NCI-H2196 treated with DMSO at 0.1 percent for 48 hours (cell line): ENCODE measurements at regions not wholly inside any gene's neighbourhood (a gene's known extent, or its start where the extent isn't known, plus 50 kb on each side); places are given as distances from the start of the nearest gene placed in this dataset.

Source experiments
- DNase-seq: peaks from one replicate; lab custom pipeline; 2025; ENCODE audit not compliant: unreplicated experiment; lab: John Stamatoyannopoulos, UW

DNA sequence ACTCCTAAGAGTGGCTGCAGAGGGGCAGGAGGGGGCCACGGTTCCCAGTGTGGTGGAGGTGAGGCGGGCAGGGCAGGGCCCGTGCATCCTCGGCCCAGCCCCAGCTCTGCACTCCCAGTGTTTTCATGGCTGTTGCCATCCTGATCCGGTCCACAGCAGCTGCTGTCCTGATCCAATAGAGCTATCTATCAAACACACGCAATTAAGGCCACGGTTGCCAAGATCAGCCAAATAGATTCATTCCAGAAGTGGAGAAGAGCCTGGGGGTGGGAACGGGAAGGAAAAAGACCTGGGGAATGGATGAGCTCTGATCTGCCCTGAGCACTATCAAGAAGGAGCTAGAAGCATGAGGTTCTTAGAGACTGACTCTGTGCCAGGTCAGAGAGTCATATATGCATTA lies 160.9 kb upstream of the SYT13 start:
- DNase-seq, result no peak

DNA sequence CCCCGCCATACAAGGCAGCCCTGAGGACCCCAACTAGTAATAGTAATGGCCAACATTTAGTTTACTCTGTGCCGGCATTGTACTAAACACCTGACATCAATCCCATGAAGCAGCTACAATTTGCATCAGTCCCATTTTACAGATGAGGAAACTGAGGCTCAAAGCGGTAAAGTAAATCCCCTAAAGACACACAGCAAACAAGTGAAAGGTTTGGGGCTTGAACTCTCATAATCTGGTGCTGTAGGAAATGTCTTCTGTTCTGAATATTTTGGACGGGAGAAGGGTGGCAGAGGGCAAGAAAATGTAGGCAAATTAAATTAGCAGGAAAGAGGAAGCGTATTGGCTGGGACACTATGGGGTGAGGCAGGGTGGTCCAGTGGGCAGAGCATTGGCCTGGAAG lies 160.3 kb upstream of the SYT13 start:
- no peak for DNase-seq

DNA sequence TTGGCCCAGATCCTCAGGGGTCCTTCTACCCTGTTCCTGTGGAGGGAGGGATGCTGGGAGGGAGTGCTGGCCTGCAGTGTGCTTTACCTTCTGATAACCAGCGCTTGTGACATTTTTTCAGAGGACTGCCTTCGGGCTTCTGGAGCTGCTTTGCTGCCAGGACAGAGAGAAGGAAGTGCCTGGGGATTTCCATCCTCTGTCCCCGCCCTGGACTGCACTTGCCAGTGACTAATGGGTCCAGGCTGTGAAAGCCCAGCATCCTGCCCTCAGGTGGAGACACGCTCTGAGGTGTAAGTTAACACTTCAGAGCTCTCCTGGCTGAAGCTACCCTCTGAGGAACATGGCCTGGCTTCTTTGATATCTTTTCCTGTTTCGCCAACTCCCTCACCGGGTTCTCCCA lies 158.7 kb upstream of the SYT13 start:
- DNase-seq, result no peak

DNA sequence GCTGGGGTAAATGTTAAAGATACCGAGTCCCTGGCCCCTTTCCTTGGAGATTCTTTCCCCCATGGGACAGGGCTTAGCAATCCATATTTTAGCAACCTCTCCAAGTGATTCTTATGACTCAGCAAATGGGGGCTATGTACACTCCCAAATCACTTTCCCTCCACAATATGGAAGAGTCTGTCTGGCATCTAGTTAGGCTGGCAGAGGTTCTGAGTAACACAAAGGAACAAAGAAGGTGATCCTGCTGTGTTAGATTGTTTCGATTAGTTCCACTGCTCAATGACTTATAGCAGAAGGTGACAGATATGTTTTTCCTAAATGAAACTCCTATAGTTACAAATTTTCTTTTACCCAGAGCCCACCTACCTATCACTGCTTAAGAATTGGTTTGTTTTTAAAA lies 154.0 kb upstream of the SYT13 start:
- DNase-seq, result no peak

DNA sequence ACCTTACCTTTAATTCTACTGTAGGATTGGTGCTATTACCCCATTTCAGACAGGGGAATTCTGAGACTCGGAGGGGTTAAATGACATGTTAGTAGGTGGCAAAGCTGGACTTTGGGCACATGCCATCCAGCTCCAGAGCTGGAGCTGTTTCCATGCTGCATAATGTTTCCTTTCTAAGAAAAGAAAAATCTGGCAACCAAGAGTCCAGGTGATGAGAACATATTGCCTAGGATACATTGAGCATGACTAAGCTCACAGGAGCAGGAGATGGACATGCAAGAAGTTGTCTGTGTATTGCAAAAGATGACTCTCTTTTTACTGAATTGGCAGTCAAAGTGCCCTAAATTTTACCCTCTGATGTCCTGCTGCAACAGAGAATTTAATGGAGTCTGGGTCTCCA lies 150.8 kb upstream of the SYT13 start:
- DNase-seq, result no peak

DNA sequence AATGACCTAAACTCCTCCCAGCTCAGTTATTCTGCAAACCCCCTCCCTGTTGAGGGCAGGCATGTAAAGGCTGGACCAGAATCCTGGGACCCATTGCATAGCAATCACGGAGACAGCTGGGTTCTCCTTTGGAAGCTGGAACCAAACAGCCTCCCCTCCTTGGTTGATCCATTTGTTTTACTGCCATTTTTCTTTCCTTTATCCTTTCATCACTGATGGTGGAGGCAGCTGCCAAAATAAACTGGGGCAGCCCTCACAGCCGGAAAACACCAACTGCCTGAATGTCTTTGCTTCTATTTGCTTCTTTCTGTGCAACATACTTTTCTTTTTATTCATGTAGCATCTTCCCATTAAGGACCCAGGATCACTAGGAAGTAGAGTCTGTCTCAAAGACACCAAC lies 150.0 kb upstream of the SYT13 start:
- DNase-seq, result no peak

DNA sequence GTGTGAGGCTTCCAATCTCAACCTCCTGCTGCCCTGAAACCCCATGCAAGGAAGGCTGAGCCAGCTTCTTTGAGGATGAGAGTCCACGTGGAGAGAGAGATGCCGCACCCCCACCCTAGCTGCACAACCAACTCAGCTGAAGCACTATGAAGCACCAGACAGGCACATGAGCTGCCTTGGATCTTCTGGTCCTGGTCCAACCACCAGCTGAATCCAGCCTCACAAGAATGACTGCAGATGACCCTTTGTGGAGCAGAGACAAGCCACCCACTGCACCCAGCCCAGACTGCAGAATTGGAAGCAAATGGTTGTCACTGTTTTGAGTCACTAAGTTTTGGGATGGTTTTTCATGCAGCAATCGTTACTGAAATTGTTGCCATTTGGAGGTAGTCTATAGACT lies 149.6 kb upstream of the SYT13 start:
- no peak for DNase-seq

DNA sequence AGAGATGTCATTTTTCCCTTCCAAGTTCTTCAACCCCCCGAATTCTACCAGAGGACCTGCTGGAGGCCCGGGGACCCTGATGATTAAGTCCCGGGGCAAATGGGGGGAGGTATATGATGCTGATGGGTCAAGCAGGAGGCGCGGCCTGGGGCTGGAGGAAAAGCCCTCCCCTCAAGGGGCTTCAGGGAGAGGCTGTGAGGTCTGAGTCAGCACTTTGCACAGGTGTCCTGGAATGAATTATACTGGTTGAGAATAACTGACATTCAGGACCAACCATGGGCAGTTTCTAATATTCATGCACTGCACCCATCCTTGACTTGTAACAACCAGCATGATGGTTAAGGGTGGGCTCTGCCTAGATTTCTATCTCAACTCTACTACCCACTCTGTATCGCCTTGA lies 146.8 kb upstream of the SYT13 start:
- DNase-seq, result no peak

DNA sequence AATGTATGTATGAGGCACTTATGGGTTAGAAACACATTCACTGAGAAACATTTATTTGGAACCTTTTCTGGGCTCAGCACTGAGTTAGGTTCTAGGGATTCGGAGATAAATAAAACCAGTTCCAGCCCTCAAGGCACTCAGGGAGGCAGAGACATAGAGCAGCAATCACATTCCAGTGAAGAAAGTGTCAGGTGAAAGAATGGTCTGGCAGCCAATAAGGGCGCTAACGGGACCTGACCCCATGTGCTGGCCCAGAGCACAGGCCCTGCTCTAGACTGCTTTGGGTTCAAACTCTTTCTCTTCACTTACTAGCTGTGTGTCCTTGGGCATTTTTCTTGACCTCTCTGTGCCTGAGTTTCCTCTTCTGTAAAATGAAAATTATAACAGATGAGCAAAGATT lies 146.0 kb upstream of the SYT13 start:
- no peak for DNase-seq

DNA sequence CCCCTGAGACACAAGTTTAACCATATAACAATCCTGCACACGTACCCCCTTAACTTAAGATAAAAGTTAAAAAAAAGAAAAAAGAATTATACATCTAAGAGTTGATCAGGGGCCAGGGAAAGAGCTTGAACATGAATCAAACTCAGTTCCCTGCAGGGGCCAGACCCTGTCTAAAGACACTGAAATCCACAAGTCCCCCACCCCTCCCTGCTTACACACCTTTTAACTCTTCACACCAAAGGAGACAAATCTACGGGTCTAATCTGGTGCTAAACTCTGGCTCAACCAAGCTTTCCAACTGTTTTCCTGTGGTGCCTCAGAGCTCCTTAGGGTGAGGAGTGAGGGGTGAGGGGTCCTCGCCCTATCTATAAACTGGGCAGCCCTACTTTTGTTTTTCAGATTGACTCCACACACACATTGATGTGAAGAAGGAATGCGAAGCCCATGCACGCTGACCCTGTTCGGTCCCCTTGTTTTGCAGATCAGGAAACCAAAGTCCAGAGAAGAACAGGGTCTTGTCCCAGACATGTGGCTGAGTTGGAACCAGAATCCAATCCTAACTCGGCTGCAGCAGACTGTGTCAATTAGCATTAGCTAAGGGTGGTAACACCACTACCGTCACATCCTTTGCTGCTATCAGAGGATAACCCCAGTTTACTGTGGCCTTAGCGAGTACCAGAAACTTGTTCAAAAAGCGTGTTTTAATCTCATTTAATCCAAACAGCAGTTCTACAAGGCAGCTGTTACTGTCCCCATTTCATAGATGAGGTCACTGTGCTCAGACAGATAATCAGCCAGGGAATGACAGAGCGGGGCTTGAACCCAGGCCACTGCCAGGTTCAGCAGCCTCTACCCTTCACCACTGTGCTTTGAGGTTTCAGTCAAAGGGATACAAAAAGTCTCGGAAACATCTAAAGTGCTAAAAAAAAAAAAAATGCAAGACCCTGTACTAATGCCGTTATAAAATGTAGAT lies 145.2 kb upstream of the SYT13 start:
- DNase-seq, result no peak

DNA sequence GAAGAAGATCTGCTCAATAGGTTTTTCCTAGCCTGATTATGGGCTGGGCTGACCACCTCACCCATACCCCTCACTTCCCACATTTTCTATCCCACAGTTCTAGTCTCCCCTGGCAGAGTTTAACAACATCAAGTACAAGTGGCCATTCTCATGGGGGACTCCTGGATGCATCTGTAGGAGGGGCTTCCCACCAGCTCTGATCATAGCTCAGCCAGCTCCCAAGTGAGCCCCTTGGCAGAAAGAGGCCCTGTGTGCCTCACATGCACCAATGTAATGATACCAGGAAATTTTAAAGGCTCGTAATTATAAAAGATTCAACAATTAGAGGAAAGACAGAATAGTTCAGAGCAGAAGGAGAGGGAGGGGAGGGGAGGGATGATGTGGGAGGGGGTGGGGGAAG lies 144.2 kb upstream of the SYT13 start:
- DNase-seq, result no peak

DNA sequence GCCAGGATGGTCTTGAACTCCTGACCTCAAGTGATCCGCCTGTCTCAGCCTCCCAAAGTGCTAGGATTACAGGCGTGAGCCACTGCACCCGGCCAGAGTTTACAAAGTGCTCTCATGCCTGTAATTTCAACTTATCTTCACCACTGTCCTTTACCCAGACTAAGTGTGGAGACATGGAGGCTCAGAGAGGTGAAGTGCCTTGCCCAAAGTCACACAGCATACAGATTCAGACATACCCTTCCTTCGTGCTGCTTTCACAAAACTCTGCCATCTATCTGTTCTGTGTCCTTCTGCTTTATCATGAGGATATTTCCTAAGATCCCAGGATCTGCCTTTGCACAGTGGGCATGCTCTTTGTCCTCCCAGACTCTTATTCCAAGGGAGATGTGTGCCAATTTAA lies 143.6 kb upstream of the SYT13 start:
- no peak for DNase-seq

DNA sequence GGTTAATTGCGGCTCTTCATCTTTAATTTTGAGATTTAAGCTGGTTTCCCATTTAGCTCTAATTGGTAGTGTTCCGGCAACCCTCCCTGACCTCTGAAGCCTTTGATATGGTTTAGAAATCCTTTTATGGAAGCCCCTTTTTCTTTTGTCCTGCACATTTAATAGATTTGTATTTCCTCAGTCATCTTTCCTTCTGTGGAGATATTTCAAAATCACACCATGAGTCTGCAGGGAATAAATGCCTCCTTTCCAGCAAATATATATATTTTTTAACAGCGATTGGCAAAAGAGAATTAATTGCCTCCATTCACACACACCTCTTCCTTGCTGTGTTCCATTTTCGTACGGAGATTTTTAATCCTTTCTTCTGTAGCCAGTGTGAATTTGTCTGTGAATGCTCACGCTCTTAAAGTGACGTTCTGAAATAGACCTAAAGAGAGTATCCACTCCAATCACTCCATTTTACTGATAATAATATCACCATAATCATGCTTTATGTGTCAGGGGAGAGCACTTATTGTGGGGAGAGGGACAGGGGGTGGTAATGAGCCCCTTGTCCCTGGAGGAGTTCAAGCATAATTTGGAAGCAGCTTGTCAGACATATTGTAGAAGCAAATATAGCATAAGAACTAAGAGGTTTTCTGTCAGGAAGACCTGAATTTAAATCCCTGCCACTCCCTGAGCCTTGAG lies 142.5 kb upstream of the SYT13 start:
- no peak for DNase-seq

DNA sequence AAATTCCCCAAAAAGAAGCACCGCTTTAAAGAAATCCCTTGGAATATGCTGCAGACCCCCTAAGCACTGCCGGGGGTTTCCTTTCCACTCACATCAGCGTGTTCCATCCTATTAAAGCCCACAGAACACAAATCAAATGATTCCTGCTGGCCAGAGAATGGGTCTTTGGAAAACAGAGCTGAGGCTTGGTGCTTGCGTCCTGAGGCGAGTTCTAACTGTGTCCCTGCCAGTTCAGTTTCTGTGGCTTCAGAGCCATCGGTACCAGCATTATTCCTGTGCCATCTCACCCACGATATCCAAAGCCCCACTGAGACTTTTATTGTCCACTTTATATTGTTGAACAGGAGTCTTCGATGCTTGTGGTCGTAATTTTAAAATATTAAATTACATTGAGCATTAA lies 142.0 kb upstream of the SYT13 start:
- DNase-seq, result no peak

DNA sequence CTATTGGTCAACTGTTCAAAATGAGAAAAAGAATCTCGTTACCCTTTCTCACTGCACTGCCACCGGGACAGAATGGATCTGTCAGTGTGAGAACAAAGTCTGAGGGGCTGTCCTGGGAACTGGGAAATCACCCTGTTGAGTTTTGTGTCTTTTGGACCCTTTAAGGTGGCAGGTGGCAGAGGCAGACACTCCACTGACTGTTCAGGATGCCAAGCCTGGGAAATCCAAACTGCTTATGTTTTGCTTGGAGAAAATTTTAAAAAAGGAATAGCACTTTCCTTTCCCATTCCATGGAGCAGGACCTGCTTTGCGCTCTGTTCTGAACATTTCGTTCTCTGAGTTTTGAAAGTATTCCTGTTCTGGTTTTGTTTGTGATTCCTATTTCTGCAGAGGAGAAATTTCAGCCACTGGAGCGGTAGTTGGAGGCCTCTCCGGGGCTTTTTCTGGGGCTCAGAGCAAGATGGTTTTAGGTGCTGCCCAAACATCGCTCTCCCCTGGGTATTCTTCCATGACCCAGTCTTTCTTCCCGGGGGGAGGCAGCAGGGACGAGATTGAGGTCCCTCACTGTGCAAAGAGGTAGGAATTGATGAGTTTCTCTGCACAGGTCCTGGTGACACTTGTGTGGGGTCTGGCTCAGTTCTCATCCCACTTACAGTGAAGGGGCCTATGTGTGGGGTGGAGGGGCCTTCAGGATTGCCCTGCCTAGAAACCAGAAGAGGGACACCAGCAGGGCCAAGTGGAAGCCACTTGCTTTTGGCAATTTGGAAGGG lies 138.5 kb upstream of the SYT13 start:
- no peak for DNase-seq

DNA sequence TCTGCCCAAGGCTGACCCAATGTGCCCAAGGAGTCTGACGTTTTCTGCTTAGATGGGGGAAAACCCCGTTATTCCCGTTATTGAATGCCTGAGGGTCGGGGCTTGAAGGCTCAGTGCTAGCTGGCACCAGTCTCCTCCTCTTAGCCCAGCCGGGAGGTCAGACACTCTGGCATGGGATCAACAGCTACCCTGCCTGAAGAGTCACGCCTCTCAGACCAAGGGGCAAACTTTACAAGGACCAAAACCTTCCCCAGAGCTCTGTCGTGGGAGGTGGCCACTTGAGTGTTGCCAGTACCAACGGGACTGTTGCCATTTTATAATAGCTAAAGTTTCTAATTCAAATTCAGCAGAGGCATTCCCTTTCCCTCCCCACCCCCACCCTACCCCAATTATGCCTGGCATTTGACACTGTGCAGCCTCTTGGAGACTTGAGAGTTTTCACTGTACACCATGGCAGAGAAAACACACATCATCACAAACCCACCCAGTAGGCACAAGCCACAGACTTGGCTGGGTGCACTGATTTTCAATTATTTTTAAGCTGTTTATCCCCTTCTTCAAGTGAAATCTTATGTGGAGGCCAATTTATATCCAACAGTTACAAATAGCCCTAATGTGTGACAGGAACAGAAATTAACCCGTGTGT lies 137.5 kb upstream of the SYT13 start:
- no peak for DNase-seq

DNA sequence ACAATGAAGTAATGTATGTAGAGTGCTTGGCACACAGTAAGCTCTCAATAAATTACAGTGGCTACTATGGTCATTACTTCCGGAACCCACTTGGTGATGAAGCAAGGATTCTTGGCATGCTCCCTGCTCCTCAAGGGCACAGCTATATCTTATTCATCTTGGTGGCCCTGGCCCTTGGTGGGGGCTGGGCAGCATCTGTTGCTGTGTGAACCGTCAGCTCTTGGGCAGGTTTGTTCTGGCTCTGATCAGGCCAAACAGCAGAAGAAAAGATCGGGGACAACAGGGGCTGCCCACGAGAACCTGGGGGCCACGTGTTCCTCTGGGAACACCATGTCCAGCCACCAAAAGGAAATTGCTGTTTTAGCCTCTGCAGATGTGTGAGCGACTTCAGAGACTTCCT lies 136.9 kb upstream of the SYT13 start:
- no peak for DNase-seq

DNA sequence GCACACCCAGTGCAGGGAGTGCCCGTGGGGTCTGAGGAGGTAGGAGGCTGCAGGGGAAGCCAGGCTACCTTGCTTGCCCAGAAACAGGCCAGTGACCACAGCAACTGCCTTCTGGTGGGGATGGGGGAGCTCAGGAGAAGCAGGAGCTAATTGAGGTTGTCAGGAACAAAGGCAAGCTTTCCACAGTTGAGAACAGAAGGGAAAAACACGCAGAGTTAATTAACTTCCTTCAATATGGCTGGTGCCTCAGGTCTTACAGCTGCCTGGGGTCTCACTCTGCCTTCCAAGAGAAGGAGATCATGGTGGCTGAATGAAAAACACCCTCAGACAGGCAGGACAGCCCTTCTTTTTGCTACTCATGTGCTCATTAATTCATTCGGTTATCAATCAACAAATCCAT lies 127.9 kb upstream of the SYT13 start:
- DNase-seq, result no peak

DNA sequence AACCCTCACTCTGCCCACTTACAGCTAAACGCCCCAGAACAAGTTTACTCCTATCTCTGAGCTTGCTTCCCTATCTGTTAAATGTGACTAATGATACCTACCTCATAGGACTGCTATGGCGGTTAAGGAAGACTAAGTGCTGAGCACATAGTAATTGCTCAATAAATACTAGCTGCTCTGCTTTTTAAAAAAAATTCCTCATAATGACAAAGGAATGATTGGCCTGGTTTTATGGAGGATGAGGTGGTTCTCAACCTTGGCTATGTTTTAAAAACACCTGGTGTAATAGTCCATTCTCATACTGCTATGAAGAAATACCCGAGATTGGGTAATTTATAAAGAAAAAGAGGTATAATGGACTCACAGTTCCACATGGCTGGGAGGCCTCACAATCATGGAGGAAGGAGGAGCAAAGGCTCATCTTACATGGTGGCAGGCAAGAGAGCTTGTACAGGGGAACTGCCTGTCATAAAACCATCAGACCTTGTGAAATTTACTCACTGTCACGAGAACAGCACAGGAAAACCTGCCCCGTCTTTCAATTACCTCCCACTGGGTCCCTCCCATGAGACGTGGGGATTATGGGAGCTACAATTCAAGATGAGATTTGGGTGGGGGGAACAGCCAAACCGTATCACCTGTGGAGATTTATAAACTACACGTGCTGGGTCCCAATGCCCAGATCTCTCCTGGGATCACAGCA lies 127.2 kb upstream of the SYT13 start:
- no peak for DNase-seq

DNA sequence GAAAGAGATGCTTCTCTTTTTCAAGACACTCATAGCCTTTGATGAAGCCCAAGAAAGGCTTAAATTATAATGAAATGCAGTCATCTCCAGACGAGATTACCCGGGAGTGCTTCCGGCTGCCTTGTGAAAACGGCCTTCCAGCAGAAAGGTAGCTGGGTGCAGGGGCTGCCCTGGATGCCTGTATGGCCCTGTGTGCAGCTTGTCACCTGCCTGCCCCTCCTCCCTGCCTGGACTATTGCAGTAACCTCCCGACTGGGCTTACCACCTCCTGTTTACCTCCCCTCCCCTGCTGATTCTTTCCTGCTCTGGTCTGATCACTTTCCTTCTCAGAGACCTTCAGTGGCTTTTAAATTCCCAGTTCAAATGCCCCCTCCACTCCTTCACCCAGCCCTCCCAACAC lies 126.4 kb upstream of the SYT13 start:
- no peak for DNase-seq

DNA sequence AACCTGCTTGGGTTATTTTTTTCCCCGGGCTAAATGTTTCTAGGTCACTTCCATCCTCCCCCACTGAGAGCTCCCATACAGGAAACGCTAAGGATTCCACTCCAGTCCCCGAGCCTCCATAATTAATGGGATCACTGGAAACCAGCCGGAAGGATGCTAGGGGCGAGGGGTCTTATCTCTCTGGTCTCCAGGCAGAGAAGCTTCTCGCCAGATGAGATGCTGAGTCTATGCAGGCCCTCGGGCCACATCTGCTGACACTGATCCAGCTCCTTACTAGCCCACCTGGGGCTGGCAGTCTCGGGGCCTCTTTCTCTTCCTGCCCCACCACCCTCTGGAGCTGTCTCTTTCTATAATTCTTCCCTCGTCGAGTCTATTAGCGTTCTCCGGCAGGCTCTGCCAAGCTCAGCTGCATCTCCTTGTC lies 125.9 kb upstream of the SYT13 start:
- DNase-seq, result no peak
